Activated naive CD4-positive, alpha-beta T cell treated with anti-CD3 and anti-CD28 coated beads, Interleukin-2, amount 10 ng/mL, durations not matched to agents 7 days and 5 days (primary cell): ENCODE measurements at regions not wholly inside any gene's neighbourhood (a gene's known extent, or its start where the extent isn't known, plus 50 kb on each side); places are given as distances from the start of the nearest gene placed in this dataset.

Experiments used
- CTCF ChIA-PET: fragments of 350-600 bp; sonication (Branson Sonifier 250); formaldehyde crosslinking; loops from one replicate; lab custom pipeline; 2021; ENCODE audit warnings: antibody characterized with exemption; lab: Charles Lee
- DNase-seq: peaks from one replicate; pipeline ENCODE4 v3.0.0-alpha.2; 2020
- H3K27ac Mint-ChIP-seq: one replicate; pipeline ENCODE4 v1.8.0; 2021; ENCODE audit warnings: mild to moderate bottlenecking, moderate library complexity, mixed read lengths
- H3K27me3 Mint-ChIP-seq: one replicate; pipeline ENCODE4 v1.8.0; 2021; ENCODE audit warnings: mild to moderate bottlenecking, mixed read lengths
- H3K36me3 Mint-ChIP-seq: one replicate; pipeline ENCODE4 v1.8.0; 2021; ENCODE audit warnings: mixed read lengths
- H3K4me1 Mint-ChIP-seq: one replicate; pipeline ENCODE4 v1.8.0; 2021; ENCODE audit warnings: mixed read lengths
- H3K4me3 Mint-ChIP-seq: one replicate; pipeline ENCODE4 v1.8.0; 2021; ENCODE audit warnings: mild to moderate bottlenecking, moderate library complexity, mixed read lengths
- H3K9me3 Mint-ChIP-seq: one replicate; pipeline ENCODE4 v1.8.0; 2021; ENCODE audit warnings: mixed read lengths

DNA sequence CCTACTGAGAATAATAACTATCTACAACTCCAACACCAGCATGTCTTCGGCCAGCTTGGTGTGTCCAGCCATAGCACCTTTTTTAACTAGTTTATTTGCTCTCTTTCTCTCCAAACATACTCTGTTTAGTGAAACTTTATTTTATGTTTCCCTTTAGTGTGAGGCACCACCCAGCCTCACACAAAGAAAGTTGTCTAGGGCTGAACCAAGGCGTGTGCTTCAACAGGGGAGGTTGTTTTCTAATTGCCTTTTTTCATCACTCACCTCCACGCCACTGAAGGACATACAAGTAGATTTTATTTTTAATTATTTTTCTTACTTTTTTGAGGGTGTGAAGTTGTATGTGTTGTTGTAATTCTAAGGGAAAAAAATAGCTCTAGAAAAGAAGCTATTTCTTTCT, 125.6 kb upstream of the MARCKS start:
- no peak overlapping the region for H3K27ac Mint-ChIP-seq
- H3K27me3 Mint-ChIP-seq, result no peaks in the 10 kb centered on the region
- H3K36me3 Mint-ChIP-seq, result no peaks in the 10 kb centered on the region
- H3K4me1 Mint-ChIP-seq, result no peaks in the 10 kb centered on the region
- no peak overlapping the region for H3K4me3 Mint-ChIP-seq
- CTCF ChIA-PET, result no interaction called here
- H3K9me3 Mint-ChIP-seq, result no peaks in the 10 kb centered on the region
- DNase-seq, result no peak

DNA sequence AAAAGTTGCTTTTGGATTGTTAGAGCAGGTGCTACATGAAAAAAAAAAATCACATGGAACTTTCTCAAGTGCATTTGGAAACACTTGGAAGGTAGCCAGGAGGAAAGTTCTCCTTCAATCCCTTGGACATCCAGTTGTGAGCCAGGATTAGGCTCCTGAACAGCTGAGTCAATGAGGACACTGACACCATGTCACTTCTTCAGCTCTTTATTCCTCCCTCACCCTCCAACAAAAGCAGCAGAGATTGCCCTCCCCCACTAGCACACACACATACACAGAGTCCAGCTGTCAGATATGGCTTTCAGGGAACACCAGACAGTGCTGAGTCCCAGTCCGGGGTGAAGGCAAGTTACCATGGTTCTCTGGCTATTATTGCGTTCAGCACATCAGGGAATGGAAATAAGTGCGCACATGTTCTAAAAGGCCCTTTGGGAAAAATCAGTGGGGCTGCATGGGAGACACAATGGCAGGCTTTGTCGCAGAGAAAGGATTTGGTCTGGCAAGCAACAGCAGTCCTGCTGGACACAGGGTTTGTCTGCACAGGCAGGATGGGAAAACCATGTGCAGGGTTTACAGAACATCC, 124.7 kb upstream of the MARCKS start:
- DNase-seq, result no peak
- Mint-ChIP-seq H3K9me3 (no peaks in the 10 kb centered on the region), H3K4me1 (no peaks in the 10 kb centered on the region), H3K36me3 (no peaks in the 10 kb centered on the region), H3K4me3 (no peak overlapping the region), H3K27ac (no peak overlapping the region), H3K27me3 (no peaks in the 10 kb centered on the region)
- CTCF ChIA-PET, result no interaction called here

- H3K9me3 Mint-ChIP-seq, result no peaks in the 10 kb centered on the region
Observed at GRCh38 chr6:113733381-113733780, 123.8 kb upstream of the MARCKS start.

GRCh38 chr6:113734982-113735381, 122.2 kb upstream of the MARCKS start:
- H3K27me3 Mint-ChIP-seq, result no peaks in the 10 kb centered on the region
- CTCF ChIA-PET, result interaction anchor here (0.6 kb wide), 1 partner anchor 154 kb away, joined by 3 read pairs; no protein-coding TSS in a partner anchor

More at GRCh38 chr6:113733381-113733780, 123.8 kb upstream of the MARCKS start:
- no peaks in the 10 kb centered on the region for H3K36me3 Mint-ChIP-seq
- no peaks in the 10 kb centered on the region for H3K27me3 Mint-ChIP-seq
- H3K4me1 Mint-ChIP-seq, result no peaks in the 10 kb centered on the region
- CTCF ChIA-PET, result interaction anchor here (1.2 kb wide), 1 partner anchor 12 kb away, joined by 3 read pairs; no protein-coding TSS in a partner anchor
- DNase-seq, result no peak
- H3K4me3 Mint-ChIP-seq, result no peak overlapping the region
- H3K27ac Mint-ChIP-seq, result no peak overlapping the region

DNA sequence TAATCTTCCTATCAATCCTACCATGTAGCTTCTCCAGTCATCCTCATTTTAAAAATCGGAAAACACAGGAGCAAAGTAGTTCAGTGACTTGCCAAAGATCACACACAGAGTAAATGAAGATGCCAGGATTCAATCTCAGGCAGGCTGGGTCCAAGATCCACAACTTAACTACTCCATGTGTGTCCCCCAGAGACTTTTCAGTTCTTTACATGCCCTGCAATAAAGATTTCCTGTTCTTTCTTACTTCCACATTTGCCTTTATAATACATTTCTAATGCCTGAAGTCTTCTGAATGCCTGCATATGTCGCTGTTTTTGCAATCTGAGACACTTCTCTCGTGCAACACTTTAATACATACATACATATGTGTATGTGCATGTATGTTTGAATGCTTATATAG, 121.7 kb upstream of the MARCKS start:
- CTCF ChIA-PET, result no interaction called here
- no peaks in the 10 kb centered on the region for H3K27me3 Mint-ChIP-seq
- no peak overlapping the region for H3K4me3 Mint-ChIP-seq
- no peaks in the 10 kb centered on the region for H3K36me3 Mint-ChIP-seq
- H3K9me3 Mint-ChIP-seq, result no peaks in the 10 kb centered on the region
- H3K4me1 Mint-ChIP-seq, result no peaks in the 10 kb centered on the region
- H3K27ac Mint-ChIP-seq, result no peak overlapping the region
- no peak for DNase-seq

More at GRCh38 chr6:113734982-113735381, 122.2 kb upstream of the MARCKS start:
- Mint-ChIP-seq H3K4me1 (no peaks in the 10 kb centered on the region), H3K27ac (no peak overlapping the region), H3K36me3 (no peaks in the 10 kb centered on the region), H3K9me3 (no peaks in the 10 kb centered on the region), H3K4me3 (no peak overlapping the region)
- no peak for DNase-seq

DNA sequence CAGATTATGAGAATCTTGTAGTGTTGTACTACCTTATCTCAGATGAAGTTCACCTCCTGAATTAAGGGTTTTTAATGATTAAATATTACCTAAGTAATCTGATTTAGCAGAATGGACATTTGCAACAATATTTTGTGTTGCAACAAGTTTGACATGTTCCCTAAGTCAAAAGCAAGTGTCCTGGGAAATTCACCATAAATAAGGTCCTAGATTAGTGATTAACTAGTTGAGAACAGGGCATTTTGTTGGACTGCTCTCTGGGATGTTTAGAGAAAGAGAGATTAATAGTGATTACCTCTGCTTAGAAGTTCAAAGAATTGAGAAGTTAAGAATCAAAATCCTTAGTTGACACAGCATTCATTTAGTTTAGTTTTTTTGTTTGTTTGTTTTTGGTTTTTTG, 120.2 kb upstream of the MARCKS start:
- H3K27ac Mint-ChIP-seq, result no peak overlapping the region
- DNase-seq, result no peak
- H3K4me1 Mint-ChIP-seq, result no peaks in the 10 kb centered on the region
- H3K4me3 Mint-ChIP-seq, result no peak overlapping the region
- CTCF ChIA-PET, result no interaction called here
- no peaks in the 10 kb centered on the region for H3K9me3 Mint-ChIP-seq
- no peaks in the 10 kb centered on the region for H3K27me3 Mint-ChIP-seq
- no peaks in the 10 kb centered on the region for H3K36me3 Mint-ChIP-seq

- Mint-ChIP-seq H3K36me3 (no peaks in the 10 kb centered on the region), H3K27me3 (no peaks in the 10 kb centered on the region), H3K4me3 (no peak overlapping the region), H3K9me3 (no peaks in the 10 kb centered on the region), H3K4me1 (no peaks in the 10 kb centered on the region), H3K27ac (no peak overlapping the region)
- CTCF ChIA-PET, result no interaction called here
- DNase-seq, result no peak
Observed at GRCh38 chr6:113739041-113739655, 118.0 kb upstream of the MARCKS start.

- CTCF ChIA-PET, result no interaction called here
Observed at GRCh38 chr6:113741651-113742050, 115.5 kb upstream of the MARCKS start.

GRCh38 chr6:113742342-113742741, 114.8 kb upstream of the MARCKS start:
- Mint-ChIP-seq H3K4me3 (no peak overlapping the region), H3K9me3 (no peaks in the 10 kb centered on the region), H3K4me1 (no peaks in the 10 kb centered on the region), H3K36me3 (no peaks in the 10 kb centered on the region), H3K27ac (no peak overlapping the region), H3K27me3 (no peaks in the 10 kb centered on the region)
- CTCF ChIA-PET, result no interaction called here
- no peak for DNase-seq

More at GRCh38 chr6:113741651-113742050, 115.5 kb upstream of the MARCKS start:
- H3K4me1 Mint-ChIP-seq, result no peaks in the 10 kb centered on the region
- no peaks in the 10 kb centered on the region for H3K36me3 Mint-ChIP-seq
- no peaks in the 10 kb centered on the region for H3K9me3 Mint-ChIP-seq
- no peak overlapping the region for H3K4me3 Mint-ChIP-seq
- no peak overlapping the region for H3K27ac Mint-ChIP-seq
- DNase-seq, result no peak
- H3K27me3 Mint-ChIP-seq, result no peaks in the 10 kb centered on the region

GRCh38 chr6:113744861-113745260, 112.3 kb upstream of the MARCKS start:
- CTCF ChIA-PET, result interaction anchor here (1.2 kb wide), 1 partner anchor 11 kb away, joined by 3 read pairs; no protein-coding TSS in a partner anchor

DNA sequence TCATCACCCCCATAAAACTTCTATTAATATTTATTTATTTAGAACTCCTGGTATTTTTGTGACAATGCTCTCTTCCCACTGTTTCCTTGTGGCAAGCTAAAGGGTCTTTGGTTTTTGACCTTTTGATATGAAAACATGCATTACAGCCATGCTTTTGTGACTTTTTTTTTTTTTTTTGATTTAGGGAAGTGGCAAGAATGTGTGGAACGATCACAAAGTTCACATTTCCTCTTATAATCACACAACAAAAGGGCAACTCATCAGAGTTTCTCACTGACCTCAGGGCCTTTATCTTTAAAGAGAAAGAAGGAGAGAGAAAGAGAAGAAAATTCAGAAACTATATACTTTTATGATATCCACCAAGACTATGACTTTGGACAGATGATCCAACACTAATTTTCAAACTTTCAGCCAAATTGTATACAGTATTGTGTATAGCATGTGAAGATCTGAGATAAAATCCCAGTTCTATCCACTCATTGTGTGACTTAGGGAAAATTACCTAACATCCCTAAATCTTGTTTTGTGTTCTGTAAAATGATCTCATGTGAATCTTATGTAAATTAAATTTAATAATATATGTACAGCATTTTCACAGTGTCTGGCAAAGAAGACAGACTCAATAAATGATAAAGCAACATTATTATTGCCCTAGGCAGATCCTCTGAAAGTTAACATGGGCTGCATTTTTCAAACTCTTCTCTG, 106.8 kb upstream of the MARCKS start:
- Mint-ChIP-seq H3K27ac (no peak overlapping the region), H3K4me1 (no peaks in the 10 kb centered on the region), H3K9me3 (no peaks in the 10 kb centered on the region), H3K27me3 (no peaks in the 10 kb centered on the region), H3K4me3 (no peak overlapping the region), H3K36me3 (no peaks in the 10 kb centered on the region)
- DNase-seq, result no peak
- CTCF ChIA-PET, result interaction anchor here (0.7 kb wide), 1 partner anchor 32 kb away, joined by 3 read pairs; no protein-coding TSS in a partner anchor

More at GRCh38 chr6:113744861-113745260, 112.3 kb upstream of the MARCKS start:
- no peak overlapping the region for H3K27ac Mint-ChIP-seq
- H3K4me3 Mint-ChIP-seq, result no peak overlapping the region
- H3K4me1 Mint-ChIP-seq, result no peaks in the 10 kb centered on the region
- no peaks in the 10 kb centered on the region for H3K9me3 Mint-ChIP-seq
- H3K27me3 Mint-ChIP-seq, result no peaks in the 10 kb centered on the region
- no peak for DNase-seq
- no peaks in the 10 kb centered on the region for H3K36me3 Mint-ChIP-seq

DNA sequence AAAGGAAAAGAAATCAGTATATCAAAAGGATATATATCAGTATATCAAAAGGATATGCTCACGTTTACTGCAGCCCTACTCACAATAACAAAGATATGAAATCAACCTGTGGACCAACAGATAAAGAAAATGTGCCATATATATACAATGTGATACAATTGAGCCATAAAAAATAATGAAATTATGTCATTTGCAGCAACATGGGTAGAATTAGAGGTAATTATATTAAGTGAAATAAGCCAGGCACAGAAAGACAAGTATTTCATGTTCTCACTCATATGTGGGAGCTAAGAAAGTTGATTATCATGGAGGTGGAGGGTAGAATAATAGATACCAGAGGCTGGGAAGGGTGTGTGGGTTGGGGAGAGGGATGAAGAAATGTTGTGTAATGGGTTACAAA, 102.9 kb upstream of the MARCKS start:
- DNase-seq, result no peak
- no peaks in the 10 kb centered on the region for H3K4me1 Mint-ChIP-seq
- no peaks in the 10 kb centered on the region for H3K36me3 Mint-ChIP-seq
- no peaks in the 10 kb centered on the region for H3K9me3 Mint-ChIP-seq
- H3K27me3 Mint-ChIP-seq, result no peaks in the 10 kb centered on the region
- H3K4me3 Mint-ChIP-seq, result no peak overlapping the region
- CTCF ChIA-PET, result no interaction called here
- no peak overlapping the region for H3K27ac Mint-ChIP-seq

GRCh38 chr6:113755449-113756289, 101.5 kb upstream of the MARCKS start:
- no peaks in the 10 kb centered on the region for H3K36me3 Mint-ChIP-seq
- no peaks in the 10 kb centered on the region for H3K27me3 Mint-ChIP-seq
- no peaks in the 10 kb centered on the region for H3K4me1 Mint-ChIP-seq
- H3K4me3 Mint-ChIP-seq, result no peak overlapping the region
- CTCF ChIA-PET, result no interaction called here
- H3K9me3 Mint-ChIP-seq, result no peaks in the 10 kb centered on the region
- H3K27ac Mint-ChIP-seq, result no peak overlapping the region
- DNase-seq, result no peak

GRCh38 chr6:113756290-113756665, 100.9 kb upstream of the MARCKS start:
- no peaks in the 10 kb centered on the region for H3K4me1 Mint-ChIP-seq
- no peaks in the 10 kb centered on the region for H3K27me3 Mint-ChIP-seq
- H3K36me3 Mint-ChIP-seq, result no peaks in the 10 kb centered on the region
- CTCF ChIA-PET, result no interaction called here
- H3K4me3 Mint-ChIP-seq, result no peak overlapping the region
- H3K9me3 Mint-ChIP-seq, result no peaks in the 10 kb centered on the region
- no peak overlapping the region for H3K27ac Mint-ChIP-seq
- DNase-seq, result no peak
